Esophagus muscularis mucosa (tissue), 4 donors: ENCODE measurements at regions not wholly inside any gene's neighbourhood (a gene's known extent, or its start where the extent isn't known, plus 50 kb on each side); places are given as distances from the start of the nearest gene placed in this dataset.

Experiments used
- EP300 ChIP-seq: sonication (generic); formaldehyde crosslinking; IDR thresholded peaks from one replicate; pipeline ENCODE4 v1.6.1; 2017; ENCODE audit warnings: antibody characterized with exemption
- POLR2A ChIP-seq: fragments of 450-650 bp; IDR thresholded peaks from one replicate; pipeline ENCODE4 v1.6.1; 2017; ENCODE audit warnings: antibody characterized with exemption, moderate library complexity, mild to moderate bottlenecking, low read depth
- TF ChIP-seq, protein P1 (sequence below), 3 experiments: fragments of 200-600 bp in 2 of 3; fragments of 450-650 bp in 1 of 3; sonication (generic) in 2 of 3; IDR thresholded peaks; one replicate each; pipeline ENCODE4 v1.5.1; 2017 to 2019; ENCODE audit warnings: antibody characterized with exemption in 3 of 3, mild to moderate bottlenecking in 2 of 3, moderate library complexity in 1 of 3

DNA sequence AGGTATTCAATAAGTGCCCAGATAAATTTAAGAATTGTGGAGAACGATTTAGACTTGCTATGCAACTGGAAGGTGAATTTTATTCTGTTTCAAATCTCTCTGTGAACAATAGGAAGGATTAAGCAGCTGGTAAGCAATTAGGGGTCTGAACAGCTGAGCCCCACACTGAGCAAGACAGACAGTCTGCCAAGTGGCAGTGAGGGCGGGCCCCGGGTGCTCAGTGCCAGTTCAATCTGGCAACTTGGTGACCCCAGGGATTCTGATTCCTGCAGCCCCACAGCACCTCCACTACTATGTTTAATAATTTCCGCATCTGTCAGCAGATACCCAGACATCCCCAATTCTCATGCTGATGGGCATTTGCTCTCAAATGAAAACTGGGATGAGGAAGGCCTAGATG is 317.3 kb downstream of the PPP1R2C start:
- TF ChIP-seq, protein P1, sequence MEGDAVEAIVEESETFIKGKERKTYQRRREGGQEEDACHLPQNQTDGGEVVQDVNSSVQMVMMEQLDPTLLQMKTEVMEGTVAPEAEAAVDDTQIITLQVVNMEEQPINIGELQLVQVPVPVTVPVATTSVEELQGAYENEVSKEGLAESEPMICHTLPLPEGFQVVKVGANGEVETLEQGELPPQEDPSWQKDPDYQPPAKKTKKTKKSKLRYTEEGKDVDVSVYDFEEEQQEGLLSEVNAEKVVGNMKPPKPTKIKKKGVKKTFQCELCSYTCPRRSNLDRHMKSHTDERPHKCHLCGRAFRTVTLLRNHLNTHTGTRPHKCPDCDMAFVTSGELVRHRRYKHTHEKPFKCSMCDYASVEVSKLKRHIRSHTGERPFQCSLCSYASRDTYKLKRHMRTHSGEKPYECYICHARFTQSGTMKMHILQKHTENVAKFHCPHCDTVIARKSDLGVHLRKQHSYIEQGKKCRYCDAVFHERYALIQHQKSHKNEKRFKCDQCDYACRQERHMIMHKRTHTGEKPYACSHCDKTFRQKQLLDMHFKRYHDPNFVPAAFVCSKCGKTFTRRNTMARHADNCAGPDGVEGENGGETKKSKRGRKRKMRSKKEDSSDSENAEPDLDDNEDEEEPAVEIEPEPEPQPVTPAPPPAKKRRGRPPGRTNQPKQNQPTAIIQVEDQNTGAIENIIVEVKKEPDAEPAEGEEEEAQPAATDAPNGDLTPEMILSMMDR (IDR thresholded peaks at IDR 0.05): no peak
- TF ChIP-seq POLR2A: no peak
- no peak for TF ChIP-seq EP300
